Tibial nerve (tissue), 4 donors: ENCODE measurements at regions not wholly inside any gene's neighbourhood (a gene's known extent, or its start where the extent isn't known, plus 50 kb on each side); places are given as distances from the start of the nearest gene placed in this dataset.

Experiments
- DNase-seq, 2 donors: peaks; one replicate each; pipeline ENCODE4 v3.0.0-alpha.2; 2019; ENCODE audit warnings: low spot score in 2 of 2
- H3K27ac ChIP-seq, 4 donors: fragments of 200-600 bp; sonication (generic) in 3 of 4; one replicate each; pipeline ENCODE4 v1.5.1; 2017 to 2019; ENCODE audit warnings: mild to moderate bottlenecking in 1 of 4
- H3K27me3 ChIP-seq, 2 donors: fragments of 200-600 bp; sonication (generic) in 1 of 2; one replicate each; pipeline versions ENCODE4 v1.5.1 to v1.6.0; 2017 to 2019
- H3K36me3 ChIP-seq, 3 donors: fragments of 200-600 bp; sonication (generic); one replicate each; pipeline ENCODE4 v1.5.1; 2018 to 2019
- H3K4me1 ChIP-seq, 4 donors: fragments of 200-600 bp; sonication (generic) in 3 of 4; one replicate each; pipeline ENCODE4 v1.5.1; 2017 to 2019
- H3K4me3 ChIP-seq, 4 donors: fragments of 200-600 bp; sonication (generic) in 3 of 4; one replicate each; pipeline ENCODE4 v1.5.1; 2017 to 2019; ENCODE audit warnings: mild to moderate bottlenecking in 1 of 4, moderate library complexity in 1 of 4
- H3K9me3 ChIP-seq, 4 donors: fragments of 200-600 bp; sonication (generic) in 3 of 4; one replicate each; pipeline ENCODE4 v1.5.1; 2017 to 2019
- EP300 ChIP-seq, 2 donors: sonication (generic); formaldehyde crosslinking; IDR thresholded peaks; one replicate each; pipeline ENCODE4 v1.6.1; 2017; ENCODE audit warnings: antibody characterized with exemption in 2 of 2, mild to moderate bottlenecking in 1 of 2
- POLR2A ChIP-seq, 2 donors: fragments of 450-650 bp; IDR thresholded peaks; one replicate each; pipeline ENCODE4 v1.6.1; 2017; ENCODE audit warnings: antibody characterized with exemption in 2 of 2, mild to moderate bottlenecking in 2 of 2, moderate library complexity in 2 of 2
- WGBS, 2 donors: methylation state at CpG; one replicate each; pipeline ENCODE4 v1.1.5; 2018; 5-methylcytosine and 5-hydroxymethylcytosine counted together
- TF ChIP-seq, protein P1 (sequence below), 5 experiments: fragments of 200-600 bp in 3 of 5; fragments of 450-650 bp in 2 of 5; sonication (generic) in 3 of 5; IDR thresholded peaks; one replicate each; pipeline ENCODE4 v1.5.1; 2016 to 2019; ENCODE audit warnings: antibody characterized with exemption in 5 of 5, mild to moderate bottlenecking in 3 of 5, moderate library complexity in 2 of 5

GRCh38 chr3:44021651-44022594 lies 219.8 kb upstream of the TOPAZ1 start:
- Histone ChIP-seq H3K4me3 (peak overlapping the region in 2 of 4 donors; percentile 8 to 46), H3K4me1 (peaks cover 0 to 13% (median 0%) of the 10 kb centered on the region in 4 donors), H3K36me3 (no peaks in the 10 kb centered on the region), H3K9me3 (no peaks in the 10 kb centered on the region), H3K27me3 (peaks cover 0 to 30% of the 10 kb centered on the region in 2 donors), H3K27ac (peak overlapping the region in 1 of 4 donors; percentile 33)
- WGBS, 2 donors, result 7 to 8% methylated on average over 47 to 53 of the region's 53 CpGs
- TF ChIP-seq POLR2A (IDR thresholded peaks at IDR 0.05) (no peak), EP300 (IDR thresholded peaks at IDR 0.05) (no peak)
- TF ChIP-seq, protein P1, sequence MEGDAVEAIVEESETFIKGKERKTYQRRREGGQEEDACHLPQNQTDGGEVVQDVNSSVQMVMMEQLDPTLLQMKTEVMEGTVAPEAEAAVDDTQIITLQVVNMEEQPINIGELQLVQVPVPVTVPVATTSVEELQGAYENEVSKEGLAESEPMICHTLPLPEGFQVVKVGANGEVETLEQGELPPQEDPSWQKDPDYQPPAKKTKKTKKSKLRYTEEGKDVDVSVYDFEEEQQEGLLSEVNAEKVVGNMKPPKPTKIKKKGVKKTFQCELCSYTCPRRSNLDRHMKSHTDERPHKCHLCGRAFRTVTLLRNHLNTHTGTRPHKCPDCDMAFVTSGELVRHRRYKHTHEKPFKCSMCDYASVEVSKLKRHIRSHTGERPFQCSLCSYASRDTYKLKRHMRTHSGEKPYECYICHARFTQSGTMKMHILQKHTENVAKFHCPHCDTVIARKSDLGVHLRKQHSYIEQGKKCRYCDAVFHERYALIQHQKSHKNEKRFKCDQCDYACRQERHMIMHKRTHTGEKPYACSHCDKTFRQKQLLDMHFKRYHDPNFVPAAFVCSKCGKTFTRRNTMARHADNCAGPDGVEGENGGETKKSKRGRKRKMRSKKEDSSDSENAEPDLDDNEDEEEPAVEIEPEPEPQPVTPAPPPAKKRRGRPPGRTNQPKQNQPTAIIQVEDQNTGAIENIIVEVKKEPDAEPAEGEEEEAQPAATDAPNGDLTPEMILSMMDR (IDR thresholded peaks at IDR 0.05), result no peak
- no peak for DNase-seq

DNA sequence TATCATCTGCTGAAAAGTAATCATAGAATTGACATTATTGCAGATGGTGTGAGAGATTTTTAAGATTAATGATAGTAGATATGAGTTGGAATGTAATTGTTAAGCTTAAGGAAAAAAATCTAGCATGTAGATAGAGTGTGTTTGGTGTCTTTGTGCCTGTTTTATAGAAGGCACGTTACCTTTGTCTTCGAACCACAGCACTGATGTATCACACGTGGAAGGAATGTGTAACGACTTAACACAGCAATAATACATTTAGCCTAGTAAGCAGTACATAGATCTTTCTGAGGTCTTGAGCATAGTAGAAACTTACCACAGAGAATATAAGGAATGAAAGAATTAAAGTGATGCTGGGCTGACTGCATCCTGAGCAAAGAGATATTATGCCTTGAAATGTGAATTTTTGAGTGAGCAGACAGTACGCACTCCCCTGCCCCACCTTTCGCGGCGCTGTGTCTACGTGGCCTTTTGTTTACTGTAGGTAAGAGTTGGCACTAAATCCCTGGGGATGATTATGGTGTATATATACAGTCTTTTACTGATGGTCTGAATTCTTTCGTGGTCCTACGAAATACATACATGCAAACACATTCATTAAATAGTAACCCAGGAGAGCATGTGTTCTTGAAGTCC lies 217.6 kb upstream of the TOPAZ1 start:
- TF ChIP-seq, protein P1 (IDR thresholded peaks at IDR 0.05), result no peak
- no peak for TF ChIP-seq POLR2A (IDR thresholded peaks at IDR 0.05)
- no peak for TF ChIP-seq EP300 (IDR thresholded peaks at IDR 0.05)
- Histone ChIP-seq H3K4me3 (no peak overlapping the region), H3K27ac (no peak overlapping the region), H3K9me3 (no peaks in the 10 kb centered on the region), H3K36me3 (no peaks in the 10 kb centered on the region), H3K4me1 (peaks cover 0 to 13% (median 0%) of the 10 kb centered on the region in 4 donors), H3K27me3 (peaks cover 0 to 30% of the 10 kb centered on the region in 2 donors)
- 82 to 88% methylated on average over 11 of the region's 11 CpGs for WGBS, 2 donors
- DNase-seq, result no peak

GRCh38 chr3:44026220-44026865 lies 215.3 kb upstream of the TOPAZ1 start:
- Histone ChIP-seq H3K27me3 (peaks cover 0 to 20% of the 10 kb centered on the region in 2 donors), H3K9me3 (no peaks in the 10 kb centered on the region), H3K4me1 (peaks cover 0 to 10% (median 0%) of the 10 kb centered on the region in 4 donors), H3K27ac (no peak overlapping the region), H3K36me3 (no peaks in the 10 kb centered on the region), H3K4me3 (no peak overlapping the region)
- no peak for TF ChIP-seq EP300 (IDR thresholded peaks at IDR 0.05)
- TF ChIP-seq, protein P1 (IDR thresholded peaks at IDR 0.05), result no peak
- TF ChIP-seq POLR2A (IDR thresholded peaks at IDR 0.05), result no peak
- DNase-seq, result no peak
- 79 to 87% methylated on average over 5 of the region's 5 CpGs for WGBS, 2 donors

GRCh38 chr3:44029100-44029499 lies 212.6 kb upstream of the TOPAZ1 start:
- 83 to 90% methylated on average over 2 of the region's 2 CpGs for WGBS, 2 donors
- TF ChIP-seq, protein P1 (IDR thresholded peaks at IDR 0.05), result no peak
- TF ChIP-seq POLR2A (IDR thresholded peaks at IDR 0.05), result no peak
- no peaks in the 10 kb centered on the region for H3K9me3 ChIP-seq

More at GRCh38 chr3:44029100-44029499, 212.6 kb upstream of the TOPAZ1 start:
- Histone ChIP-seq H3K27ac (no peak overlapping the region), H3K4me3 (no peak overlapping the region), H3K4me1 (no peaks in the 10 kb centered on the region), H3K36me3 (no peaks in the 10 kb centered on the region), H3K27me3 (no peaks in the 10 kb centered on the region)
- no peak for DNase-seq
